NCI-H1092 (cell line): ENCODE measurements at regions not wholly inside any gene's neighbourhood (a gene's known extent, or its start where the extent isn't known, plus 50 kb on each side); places are given as distances from the start of the nearest gene placed in this dataset.
A peak's percentile ranks its signal among the peaks of the same experiment; 100 is the strongest.

Experiments used
- DNase-seq: peaks from one replicate; lab custom pipeline; 2025; lab: John Stamatoyannopoulos, UW

DNA sequence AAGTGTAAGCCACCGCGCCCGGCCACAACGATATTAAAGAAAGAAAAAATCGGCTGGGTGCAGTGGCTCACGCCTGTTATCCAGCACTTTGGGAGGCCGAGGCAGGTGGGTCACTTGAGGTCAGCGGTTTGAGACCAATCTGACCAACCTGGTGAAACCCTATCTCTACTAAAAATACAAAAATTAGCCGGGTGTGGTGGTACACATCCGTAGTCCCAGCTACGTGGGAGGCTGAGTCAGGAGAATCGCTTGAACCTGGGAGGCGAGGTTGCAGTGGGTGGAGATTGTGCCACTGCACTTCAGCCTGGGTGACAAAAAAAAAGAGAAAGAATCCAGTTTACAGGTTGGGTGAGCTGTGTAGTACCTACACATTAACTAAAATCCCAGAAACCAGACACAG is 99.9 kb upstream of the CACNA1A start:
- DNase-seq: no peak

DNA sequence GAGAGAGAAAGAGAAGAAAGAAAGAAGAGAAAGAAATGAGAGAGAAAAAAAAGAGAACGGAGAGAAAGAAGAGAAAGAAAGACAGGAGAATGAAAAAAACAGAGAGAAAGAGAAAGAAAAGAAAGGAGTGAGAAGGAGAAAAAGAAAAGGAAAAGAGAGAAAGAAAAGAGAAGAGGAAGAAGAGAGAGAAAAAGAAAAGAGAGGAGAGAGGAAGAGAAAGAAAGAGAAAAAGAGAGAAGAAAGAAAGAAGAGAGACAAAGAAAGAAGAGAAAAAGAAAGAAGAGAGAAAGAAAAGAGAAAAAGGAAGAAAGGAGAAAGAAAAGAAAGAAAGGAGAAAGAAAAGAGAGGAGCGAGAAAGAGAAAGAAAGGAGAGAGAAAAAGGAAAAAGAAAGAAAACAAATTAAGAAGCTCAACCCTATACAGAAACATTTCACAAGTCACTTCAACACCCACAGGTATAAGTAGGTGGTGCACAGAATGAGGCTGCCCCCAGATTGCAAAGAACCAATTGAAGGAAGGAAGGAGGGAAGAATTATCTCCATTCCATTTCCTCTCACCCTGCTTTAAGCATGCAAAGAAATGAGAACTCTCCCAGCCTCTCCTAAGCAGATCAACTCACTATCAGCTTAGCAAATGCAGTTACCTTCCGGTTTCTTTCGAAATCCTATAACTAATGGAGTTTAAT is 98.8 kb upstream of the CACNA1A start:
- no peak for DNase-seq

DNA sequence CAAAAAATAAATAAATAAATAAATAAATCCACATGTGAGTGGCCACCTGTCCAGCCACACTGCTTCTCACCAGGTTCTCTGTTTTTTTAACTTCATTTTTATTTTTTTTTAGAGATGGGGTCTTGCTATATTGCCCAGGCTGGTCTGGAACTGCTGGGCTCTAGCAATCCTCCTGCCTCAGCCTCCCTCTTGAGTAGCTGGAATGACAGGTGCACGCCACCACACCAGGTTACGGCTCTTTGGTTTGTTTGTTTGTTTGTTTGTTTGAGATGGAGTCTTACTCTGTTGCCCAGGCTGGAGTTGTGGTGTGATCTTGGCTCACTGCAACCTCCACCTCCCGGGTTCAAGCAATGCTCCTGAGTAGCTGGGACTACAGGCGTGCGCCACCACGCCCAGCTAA is 94.5 kb upstream of the CACNA1A start:
- no peak for DNase-seq

DNA sequence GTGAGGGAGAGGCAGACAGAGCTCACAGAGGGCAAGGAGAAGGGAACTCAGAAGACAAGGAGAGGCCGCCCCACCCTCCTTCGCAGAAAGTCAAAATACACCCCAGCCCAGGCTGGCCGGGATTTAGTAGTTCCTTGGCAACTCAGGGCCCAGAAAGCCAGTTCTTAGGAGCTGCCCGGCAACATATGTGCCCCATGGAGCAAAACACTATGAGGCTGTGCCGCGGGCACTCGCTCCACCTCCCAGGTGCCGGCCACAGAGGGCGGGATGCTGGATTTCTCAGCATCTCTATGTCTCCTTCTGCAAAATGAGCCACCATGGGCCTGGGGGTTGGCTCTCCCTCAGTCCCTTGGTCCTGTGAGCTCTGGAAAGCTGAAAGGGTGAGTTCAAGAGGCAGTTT is 93.8 kb upstream of the CACNA1A start:
- no peak for DNase-seq

DNA sequence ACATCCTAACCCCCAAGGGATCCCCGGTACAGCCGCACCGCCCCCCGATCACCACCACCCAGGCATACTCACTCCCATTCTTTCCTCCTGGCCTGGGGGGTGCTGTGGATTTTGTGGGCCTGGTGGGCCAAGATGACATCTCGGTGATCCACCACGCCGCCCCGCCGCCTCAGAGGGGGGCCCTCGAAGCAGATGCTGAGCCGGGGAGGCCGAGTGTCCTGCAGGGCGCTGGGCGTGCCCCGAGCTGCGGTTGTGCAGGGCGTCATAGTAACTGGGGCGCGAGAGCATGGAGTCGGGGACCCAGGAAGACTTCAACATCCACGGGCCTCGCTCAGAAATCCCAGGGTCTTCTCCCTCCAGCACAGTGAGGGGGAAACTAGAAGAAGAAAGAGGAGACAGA is 93.4 kb upstream of the CACNA1A start:
- DNase-seq: no peak

DNA sequence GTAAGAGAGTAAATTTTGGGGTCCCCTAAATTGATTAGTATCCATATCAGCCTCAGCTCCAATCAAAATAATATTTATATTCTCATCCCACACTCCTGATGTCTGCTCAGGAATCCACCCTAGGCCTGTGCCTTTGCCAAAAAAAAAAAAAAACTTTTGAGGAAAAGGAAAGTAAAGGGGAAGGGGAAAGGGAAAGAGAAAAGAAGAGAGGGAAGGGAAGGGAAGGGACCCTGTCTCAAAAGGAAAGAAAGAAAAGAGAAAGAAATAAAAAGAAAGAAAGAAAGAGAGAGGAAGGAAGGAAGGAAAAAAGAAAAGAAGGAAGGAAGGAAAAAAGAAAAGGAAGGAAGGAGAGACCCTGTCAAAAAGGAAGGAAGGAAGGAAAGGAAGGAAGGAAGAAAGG is 91.8 kb upstream of the CACNA1A start:
- DNase-seq: no peak

DNA sequence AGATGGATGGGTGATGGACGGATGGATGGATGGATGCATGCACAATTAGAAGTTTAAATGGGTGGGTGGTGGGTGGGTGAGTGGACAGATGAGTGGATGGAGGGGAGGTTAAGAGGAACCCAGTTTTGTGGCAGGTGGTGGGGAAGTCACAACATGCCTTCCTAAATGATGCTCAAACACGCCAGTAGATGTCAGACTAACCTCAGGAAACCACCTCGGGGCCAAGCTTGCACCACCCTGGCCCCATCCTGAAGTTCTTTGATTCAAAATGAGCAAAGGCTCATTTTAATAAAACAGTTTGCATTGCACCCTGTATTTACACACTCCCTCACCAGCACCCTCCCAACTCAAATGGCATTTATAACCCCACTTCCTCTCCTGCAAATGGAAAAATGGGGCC is 91.4 kb upstream of the CACNA1A start:
- DNase-seq: peak; percentile 74

DNA sequence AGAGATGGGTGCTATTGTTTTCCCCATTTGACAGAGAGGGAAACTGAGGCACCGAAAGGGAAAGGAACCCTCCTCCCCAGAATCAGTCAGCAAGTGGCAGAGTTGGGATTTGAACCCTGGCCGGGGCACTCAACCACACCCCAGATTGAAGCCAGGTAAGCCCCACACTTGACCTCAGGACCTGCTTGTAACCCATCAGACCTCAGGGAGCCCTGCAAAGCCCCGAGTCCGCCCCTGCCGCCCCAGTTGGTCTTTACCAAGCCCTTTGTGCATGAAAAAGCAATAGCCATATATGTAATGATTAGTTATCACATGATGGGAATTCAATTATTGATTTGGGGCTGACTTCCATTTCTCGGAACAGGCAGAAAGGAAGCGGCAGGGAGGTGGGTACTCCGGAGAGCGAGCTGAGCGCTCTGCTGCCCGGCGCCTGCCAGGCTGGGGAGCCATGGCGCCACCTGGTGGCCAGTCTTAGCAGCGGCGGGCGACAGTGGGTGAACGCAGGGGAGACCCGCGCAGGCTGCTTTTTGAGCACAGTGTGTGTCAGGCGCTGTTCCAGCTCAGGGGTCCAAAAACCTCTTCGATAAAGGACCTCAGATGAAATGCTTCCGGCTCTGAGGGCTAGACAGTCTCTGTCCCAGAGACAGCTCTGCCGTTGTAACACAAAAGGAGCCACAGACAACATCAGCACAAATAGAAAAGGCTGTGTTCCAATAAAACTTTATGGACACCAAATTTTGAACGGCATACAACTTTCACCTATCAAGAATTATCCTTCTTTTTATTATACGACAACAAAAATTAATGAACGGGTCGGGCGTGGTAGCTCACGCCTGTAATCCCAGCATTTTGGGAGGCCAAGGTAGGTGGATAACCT is 82.9 kb upstream of the CACNA1A start:
- peak; percentile 11 for DNase-seq

DNA sequence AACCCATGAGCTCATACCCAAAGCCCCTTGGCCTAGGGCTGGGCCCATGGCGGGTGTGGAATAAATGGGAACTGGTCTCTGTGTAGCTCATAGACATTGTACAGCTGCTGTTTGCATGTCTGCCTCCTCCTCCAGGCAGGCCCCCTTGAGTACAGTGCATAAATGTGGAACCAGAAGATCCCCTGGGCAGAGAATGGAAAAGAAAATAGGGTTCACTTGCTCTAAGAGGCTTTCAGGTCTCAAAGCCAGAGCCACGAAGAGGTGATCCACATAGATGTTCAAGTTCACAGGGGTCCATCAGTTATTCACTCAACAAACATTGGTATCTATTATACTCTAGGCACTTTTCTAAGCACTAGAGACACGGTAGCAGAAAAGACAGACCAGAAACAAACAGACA is 79.2 kb upstream of the CACNA1A start:
- DNase-seq: no peak

DNA sequence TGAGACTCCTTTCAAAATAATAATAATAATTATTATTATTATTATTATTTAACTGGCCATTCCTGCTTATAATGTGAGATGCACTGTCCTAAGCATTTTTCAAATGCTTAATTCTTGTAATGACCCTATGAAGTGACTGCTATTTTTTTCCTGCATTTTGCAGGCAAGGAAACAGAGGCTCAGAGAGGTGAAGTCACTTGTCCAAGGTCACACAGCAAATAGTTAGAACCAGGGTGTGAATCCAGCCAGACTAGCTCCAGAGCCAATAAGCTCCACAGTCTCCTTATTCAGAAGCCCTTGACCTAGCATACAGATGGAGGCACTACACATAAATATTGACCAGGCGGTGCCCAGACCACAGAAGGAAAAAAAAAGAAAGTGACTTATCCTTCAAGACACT is 77.5 kb upstream of the CACNA1A start:
- no peak for DNase-seq

DNA sequence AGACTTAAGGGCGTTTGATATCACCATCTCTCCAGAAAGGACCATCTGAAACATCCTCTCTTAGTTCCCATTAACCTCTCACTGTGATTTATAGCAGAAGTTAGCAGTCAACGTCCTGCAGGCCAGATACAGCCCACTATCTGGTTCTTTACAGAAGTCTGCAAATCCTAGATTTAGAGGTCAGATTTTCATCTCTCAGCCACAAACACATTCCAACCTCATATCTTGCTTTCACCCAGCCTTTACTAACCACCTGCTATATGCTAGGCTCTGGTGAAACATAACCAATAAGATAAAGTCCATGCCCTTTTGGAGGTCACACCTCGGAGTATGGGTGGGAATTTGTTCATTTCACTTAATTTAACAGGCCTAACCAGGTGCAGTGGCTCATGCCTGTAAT is 76.8 kb upstream of the CACNA1A start:
- DNase-seq: no peak

DNA sequence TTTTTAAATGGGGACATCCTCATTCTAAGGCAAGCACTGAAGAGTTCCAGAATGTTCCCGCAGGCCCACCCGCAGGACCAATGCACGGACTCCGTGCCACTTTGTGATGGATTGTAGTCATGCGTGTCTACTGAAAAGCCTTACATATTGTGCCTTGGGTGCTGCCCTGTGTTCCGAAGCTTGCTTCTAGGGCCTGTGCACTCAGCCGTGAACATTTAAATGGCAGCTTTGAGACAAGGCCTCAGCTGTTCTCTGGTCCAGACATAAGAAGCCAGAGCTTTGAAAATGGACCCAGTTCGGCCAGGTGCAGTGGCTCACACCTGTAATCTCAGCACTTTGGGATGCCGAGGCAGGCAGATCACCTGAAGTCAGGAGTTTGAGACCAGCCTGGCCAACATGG is 75.3 kb upstream of the CACNA1A start:
- DNase-seq: no peak

DNA sequence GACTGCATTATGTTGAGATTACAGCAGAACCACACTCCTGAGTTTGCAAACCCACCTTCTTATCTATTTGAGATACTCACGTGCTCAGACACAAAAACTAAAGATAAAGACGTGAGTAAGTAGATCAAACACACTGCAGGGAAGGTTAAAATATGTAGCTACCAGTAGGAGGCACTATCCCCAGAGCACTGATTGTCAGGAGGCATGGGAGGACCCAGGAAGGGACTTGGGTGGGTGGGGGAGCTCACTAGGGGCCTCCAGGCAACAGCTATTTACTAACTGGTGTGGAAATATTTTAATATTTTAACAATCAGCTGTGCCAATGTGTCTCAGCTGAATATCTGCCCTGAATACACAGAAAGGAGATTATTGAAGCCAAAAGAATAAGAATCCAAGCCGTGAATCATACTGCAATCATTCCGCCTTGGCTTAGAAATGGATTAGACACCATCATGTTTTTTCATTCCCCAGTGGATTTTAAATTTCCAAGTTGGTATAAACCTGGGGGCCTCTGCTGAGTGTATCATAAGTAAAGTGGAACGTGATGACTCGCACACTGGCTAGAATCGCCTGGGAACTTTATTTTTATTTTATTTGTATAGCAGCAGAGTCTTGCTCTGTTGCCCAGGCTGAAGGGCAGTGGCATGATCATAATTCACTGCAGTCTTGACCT is 73.2 kb upstream of the CACNA1A start:
- no peak for DNase-seq

DNA sequence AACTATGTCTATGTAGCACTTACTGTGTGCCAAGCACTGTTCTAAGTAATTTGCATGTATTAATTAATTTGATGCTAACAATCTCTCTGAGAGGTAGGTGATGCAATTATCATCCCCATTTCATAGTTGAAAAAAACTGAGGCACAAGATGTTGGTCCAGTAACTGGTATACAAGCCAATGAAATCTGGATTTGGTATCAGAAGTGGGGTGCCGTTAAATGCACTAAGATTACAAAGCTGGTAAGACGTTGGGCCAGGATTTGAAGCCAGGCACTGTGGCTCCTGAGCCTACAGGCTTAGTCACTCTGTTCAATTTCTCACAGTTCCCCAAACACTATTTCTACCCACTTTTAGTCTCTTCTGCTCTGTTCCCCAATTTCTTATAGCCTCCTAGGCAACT is 70.4 kb upstream of the CACNA1A start:
- DNase-seq: no peak

DNA sequence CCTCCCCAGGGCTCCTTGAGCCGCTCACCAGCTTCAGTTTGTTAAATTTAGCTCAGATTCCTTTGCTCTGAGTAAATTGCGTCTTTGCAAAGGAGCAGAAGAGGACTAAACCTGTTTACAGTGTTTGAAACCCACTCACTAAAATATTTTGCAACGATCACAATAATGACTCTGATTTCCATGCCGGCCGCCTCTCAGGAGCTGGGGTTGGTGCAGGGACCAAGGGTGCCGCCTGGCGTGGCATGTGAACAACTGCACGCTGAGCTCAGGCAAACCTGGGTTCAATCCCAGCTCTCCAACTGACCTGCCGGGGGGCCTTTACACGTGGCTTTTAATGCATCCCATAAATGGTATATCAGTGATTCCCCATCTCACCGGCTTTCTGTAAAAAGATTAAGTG is 68.7 kb upstream of the CACNA1A start:
- DNase-seq: no peak

DNA sequence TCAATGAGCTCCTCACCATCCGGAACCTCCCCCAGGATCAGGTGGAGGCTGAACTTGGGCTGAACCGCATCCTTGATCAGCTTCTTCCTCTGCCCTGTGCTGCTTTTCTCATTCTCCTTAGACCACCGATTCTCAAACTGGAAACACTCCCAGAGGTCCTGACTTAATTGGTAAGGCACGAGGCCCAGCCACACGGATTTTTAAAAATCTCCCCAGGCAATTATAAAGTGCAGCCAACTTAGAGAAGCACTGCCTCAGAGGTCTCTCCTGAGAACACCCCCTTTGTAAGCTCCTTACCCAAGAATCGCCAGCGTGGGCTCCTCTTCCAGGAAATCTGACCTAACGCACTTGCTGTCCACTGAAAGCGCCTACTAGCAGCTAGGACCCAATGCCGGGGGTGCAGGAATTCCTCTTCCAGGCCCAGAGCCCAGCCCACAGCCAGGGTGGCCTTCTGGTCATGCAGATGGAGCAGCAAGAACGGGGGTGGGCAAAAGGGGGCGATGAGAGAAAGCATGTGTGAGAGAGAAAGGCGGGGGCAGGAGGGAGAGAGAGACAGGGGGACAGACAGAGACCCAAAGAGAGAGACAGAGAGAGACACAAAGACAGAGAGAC is 66.9 kb upstream of the CACNA1A start:
- no peak for DNase-seq

DNA sequence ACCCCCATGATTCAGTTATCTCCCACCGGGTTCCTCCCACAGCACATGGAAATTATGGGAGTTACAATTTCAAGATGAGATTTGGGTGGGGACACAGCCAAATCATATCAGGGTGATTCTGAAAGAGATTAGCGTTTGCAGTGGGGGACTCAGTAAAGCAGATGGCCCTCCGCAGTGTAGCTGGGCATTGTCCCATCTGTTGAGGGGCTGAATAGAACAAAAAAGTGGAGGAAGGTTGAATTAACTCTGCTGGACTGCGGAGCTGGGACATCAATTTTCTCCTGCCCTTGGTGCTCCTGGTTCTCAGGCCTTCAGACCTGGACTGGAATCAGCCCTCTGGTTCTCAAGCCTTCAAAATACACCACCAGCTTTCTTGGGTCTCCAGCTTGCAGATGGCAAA is 55.2 kb upstream of the CACNA1A start:
- DNase-seq: no peak

DNA sequence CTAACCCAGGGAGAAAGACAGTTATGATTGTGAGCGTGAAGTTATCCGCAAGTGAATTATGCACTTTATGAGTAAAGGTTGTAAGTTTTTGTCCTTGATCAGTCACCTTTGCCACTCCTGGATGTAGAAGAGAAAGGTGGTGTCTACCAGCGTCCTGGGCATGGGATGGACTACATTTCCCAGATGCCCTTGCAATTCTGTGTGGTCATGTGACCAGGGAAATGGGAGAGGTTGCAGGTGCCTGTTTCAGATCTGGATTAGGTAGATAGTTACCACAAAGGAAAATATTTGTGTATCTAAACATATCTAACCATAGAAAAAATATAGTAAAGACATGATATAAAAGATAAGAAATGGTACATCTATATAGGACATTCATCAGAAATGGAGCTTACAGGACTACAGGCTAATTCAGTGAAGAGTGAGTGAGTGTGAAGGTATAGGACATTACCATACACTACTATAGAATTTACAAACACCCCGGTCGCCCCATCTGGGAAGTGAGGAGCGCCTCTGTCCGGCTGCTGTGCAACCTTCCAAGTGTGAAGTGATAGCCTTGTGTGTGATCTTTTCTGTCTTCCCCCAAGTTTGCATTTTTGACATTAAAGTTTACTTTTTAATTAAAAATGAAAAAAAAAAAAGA is 51.6 kb upstream of the CACNA1A start:
- DNase-seq: no peak

DNA sequence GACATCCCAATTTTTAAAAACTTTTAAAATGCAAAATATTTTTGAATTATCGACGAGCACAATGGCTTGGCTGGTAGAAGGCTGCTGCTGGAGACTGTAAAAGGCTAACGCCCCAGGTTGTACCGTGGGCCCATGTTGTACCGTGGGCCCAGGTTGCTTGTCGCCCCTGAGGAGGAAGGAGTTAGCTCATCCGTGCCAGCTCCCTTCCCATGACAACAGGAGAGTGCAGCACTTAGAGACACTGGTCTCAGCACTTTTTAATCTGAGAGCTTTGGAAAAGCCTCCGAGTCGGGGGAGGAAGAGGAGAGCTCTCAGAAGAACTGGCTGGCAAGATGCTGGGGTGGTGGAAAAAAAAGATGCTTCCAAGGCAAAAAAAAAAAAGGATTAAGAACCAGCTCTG is 50.3 kb upstream of the CACNA1A start:
- DNase-seq: no peak
